GM19035 (cell line): ENCODE measurements at regions not wholly inside any gene's neighbourhood (a gene's known extent, or its start where the extent isn't known, plus 50 kb on each side); places are given as distances from the start of the nearest gene placed in this dataset.

Source experiments
- ATAC-seq: cut with Tn5 transposase; IDR thresholded peaks from one replicate; pipeline ENCODE4 v1.9.1; 2021; ENCODE audit not compliant: unreplicated experiment

DNA sequence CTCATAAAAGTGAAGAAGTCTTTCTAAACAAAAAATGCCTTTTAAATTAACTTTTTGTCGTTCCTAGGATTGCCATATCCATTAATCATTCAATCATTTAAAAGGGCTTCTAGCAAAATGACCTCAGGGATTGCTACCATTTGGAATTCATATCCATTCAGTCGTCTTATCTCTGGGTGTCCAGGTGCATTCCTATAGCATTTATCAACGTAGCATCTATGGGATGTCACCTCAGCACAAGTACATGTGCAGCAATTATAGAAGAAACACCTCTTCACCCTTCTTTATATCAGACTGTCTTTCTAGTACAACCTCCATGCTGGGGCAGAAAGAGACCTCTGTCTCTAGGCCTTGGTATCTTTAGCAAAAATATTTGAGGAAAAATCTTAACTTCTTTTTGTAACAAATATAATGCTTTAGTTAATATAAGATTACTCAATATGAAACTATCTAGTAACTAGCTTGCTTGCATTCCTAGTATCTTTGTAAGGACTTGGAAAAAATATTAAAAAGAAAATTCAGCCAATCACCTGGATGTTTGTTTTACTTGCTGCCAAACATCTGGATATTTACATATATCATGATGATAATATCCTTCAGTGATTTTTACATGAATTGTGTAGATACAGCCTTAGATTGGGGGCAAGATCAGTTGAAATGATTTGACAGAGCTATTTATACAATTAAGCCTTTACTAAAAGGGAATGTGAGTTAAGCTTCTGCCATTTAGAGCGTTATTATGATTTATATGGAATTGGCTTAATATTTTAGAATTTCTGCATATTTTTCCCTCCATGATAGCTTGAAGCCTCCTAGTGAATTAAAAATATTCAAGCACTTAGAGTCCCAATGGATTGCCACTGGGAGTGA is 356.8 kb downstream of the HDGFL1 start:
- no peak for ATAC-seq

DNA sequence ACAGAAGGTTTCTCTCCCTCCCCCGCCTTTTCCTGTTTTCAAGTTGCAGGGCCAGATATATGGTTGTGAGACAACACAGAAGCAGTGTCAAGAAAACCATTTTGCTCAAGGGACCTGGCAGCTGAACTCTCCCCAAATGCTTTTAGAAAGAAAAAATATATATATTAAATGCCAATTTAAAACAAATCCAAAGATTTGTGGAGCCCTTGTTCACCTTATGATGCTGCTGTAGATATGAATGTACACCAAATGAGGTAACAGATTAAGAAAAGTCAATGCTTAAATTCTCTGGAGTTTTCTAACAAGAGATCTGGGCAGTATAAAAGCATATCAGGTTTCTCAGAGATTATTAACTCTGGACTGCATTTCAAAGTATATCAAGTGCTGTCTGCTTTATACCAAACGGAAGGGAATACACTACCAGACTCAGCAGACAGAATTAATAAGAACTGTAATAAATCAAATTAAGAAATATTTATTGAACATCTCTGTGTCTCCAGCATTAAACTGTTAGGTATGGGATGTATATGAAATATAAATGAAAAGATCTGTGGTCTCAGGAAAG is 357.5 kb downstream of the HDGFL1 start:
- ATAC-seq, result no peak

DNA sequence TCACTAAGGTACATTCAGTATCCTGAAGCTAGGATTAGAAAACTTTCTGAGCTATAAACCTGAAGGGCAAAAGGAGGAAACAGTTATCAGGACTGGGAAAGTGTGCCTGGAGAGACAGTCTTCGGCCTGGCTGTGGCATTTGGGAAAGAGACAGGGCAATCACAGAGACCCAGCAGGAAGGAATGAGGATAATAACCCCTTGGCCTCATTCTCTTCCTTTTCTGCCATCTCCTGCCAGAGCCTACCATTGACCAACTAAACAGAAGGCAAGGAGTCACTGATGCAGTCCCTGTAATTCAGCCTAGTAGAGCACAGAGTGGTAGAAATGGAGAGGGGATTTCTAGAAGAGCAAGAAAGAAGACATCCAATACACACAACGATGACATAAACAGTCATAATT is 359.4 kb downstream of the HDGFL1 start:
- ATAC-seq, result no peak

DNA sequence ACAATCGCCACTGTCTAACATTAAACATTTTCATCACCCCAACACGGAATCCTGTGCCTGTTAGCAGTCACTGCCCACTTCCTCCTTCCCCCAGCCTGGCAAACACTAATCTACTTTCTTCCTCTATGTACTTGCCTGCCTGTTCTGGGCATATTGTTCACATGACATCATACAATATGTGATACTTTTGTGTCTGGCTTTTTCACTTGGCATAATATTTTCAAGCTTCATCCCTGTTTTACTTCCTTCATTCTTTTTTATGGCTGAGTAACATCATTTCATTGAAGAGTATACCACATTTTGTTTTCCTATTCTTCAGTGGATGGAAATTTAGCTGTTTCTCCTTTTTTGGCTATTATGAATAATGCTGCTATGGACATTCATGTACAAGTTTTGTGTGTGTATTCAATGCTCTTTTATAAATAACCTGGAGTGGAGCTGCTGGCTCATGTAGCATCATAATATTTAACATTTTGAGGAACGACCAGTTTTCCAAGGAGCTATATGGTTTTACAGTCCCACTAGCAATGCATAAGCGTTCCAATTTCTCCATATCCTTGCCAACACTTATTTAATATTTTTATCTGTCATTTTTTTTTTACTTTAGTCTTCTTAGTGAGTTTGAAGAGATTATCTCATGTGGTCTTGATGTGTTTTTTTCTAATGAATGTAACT is 360.1 kb downstream of the HDGFL1 start:
- ATAC-seq, result no peak

DNA sequence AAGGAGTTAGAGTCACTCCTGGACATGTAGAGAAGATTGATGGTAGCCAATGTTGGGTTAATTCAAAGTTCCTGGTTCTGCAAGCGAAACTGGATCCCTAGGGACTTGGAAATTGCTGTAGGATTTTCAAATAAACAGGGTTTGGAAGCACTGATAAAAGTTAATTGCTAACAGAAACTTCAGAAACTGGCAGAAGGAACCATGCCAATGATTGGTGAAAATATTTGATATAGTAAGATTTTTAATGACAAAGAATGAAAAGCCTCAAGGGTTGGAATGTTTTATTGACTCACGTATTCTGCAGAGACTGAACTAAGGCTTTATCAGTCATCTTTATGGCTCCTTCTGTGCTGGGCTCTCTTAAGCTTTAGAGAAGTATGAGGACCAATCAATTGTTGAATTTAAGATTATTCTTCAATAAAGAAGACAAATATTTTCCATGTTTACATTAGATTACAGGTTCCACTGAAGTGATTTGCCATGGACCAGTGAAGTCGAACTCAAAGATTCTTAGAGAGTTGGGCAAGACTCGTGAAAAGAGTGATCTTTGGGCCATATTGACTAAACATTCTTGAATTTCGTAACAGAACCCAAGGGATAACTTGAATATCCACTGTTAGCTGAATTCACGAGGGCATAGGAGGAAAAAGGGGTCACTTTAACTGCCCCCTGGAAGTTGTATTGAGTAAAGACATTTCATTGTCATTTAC is 371.4 kb downstream of the HDGFL1 start:
- ATAC-seq, result no peak

DNA sequence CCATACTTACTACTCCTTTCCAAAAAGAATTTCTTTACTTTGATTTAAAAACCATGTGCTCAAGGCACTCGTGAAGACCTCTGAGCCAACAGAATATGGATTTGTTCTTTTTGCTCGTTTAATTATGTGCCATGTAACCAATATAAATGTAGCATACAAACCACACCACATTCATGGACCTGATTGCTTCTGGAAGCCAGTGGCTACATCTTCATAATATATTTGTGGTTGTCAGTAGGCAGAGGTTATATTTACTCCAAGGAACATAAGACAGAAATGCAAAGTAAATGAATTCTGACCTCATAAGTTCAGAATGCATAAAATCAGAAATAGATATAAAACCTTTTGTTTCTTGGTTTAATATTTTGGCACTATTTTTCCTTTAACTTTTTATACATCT is 373.0 kb downstream of the HDGFL1 start:
- ATAC-seq, result no peak

DNA sequence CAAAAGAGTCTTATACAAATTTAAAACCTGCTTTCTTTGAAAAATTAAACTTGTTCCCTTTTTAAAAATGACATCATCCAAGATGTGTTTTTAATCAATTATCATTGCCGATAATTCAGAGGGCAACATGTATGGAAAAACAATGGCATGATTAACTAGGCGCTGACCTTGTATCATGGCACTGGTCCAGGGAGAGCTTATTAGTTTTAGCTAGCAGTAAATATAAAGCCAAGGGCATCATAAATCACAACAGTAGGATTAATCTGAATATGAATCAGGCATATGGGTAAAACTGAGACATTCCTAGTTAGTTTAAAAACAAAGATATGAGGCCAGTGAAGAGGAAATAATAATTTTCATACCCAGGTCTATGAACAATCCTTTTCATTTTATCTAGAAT is 374.0 kb downstream of the HDGFL1 start:
- ATAC-seq, result no peak

DNA sequence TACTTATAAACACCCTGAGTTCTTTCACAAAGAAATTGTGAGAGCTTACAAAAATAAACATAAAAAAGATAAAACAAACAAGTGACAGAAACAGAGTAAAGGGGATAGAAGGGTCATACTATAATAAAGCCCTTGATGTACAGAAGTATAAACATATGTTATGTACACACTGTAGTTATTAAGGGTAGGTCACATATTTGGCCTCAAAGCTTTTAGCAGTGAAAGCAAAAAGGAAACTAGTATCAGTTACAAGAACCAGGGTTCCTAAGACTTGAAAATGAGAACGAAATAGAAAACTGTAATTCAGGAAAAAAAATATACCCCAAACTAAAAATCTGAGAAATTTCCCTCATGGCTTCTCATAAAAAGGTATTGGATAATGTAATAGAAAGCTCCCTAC is 380.6 kb downstream of the HDGFL1 start:
- no peak for ATAC-seq

DNA sequence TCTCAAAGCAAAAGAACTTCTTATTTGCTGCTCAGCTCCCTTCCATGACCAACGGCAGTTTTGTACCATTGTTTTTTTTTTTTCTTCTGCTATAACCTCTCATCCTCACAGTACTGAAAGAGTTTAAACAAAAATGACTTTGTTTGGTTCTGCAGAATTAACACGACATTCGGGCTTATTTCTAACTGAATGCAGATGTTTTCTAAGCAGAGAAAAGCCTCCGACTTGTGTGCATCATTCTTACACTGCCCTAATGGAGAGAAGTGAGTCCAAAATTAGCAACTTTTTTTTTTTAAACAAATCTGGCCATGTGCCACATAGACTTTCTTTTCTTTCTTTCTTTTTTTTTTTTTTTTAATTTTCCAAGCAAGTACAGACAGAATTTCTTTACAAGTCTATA is 382.7 kb downstream of the HDGFL1 start:
- no peak for ATAC-seq

DNA sequence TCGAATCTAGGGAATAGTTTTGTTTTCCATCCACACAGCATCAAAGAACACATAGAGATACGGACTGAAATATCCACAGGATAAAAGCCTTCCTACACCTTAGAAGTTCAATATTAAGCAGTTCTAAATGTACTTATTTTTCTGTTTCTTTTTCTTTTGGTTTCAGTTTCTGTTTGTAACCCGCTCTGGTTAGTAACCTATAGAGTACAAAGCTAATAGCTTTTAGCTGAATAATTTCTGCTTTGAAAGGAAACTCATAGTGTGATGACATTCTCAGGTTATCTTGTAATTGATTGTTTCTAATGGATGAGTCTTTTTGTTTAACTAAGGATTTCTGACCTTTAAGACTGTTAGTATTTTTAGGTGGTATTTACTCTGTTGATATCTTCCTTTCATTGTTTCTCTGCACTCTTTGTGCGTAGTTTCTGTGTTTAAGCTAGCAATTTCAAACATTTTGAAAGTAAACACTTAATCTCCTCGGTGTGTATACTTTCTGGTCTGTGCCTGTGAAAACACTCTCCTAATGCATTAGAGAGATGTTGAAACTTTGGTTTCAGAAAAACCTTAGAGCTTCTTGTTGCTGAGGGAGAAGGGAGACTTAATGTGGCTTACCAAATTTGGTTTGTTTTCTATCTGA is 385.5 kb downstream of the HDGFL1 start:
- ATAC-seq, result peak; percentile 70

DNA sequence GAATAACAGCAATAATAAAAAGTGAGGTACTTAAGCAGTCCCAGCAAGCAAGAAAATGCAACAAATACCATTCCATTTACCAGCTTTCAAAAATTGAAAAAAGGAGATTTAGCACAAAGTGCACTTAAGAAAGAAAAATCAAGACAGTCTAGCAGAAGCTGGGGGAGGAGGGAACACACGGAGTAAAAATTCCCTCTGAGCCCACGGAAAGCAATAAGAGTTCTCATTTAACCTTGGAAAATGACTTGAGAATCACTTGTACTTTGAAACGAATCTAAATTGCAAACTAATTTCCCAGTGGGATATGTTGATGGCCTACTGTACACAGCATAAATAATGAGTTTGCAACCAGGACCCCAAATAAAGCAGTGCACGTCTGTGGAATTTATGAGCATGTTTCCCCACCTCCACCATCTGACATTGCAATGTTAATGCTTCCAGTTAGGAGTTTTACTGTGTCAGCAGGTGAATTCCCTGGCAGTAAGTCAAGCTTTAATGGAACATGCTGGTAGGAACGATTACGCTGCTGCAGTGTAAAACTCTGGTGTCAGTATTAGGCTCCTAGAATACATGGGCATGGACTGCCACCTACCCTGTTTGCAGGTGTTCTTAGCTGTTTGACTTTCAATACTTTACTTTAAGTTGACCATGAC is 386.8 kb downstream of the HDGFL1 start:
- ATAC-seq, result no peak

DNA sequence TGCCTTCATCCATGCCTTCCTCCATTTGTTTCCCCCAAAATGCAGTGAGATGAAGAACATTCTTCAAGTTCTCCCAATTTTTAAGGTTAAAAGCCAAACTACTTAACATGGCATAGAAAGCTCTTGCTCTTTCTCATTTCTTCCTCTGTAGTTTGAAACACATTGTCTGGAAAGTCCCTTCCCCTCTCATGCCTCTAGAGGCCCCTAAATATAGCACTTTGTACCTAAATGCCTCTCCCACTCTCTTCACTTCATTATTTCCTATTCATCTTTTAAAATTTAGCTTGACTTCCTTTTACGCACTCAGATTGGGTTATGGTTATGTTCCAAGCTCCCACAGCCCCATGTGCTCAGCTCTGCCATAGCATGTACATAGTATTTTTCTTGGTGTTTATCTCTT is 389.3 kb downstream of the HDGFL1 start:
- ATAC-seq, result no peak

DNA sequence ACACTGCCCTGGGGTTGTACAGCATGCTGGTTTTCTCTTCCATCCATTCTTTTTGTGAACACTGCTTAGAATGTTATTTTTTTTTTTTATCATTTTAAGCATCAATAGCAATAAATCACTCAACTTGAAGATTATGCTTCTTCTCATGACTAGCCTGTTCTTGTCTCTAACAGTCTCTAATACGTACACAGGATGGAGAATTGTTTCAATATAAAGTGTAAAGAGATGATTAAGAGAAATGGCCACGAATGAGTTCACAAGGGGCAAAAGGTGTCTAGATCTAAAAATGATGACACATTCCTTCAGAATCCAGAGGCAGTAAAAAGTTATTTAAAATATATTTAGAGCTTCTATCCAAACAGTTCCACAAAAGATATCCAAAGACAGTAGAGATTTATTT is 390.2 kb downstream of the HDGFL1 start:
- no peak for ATAC-seq

DNA sequence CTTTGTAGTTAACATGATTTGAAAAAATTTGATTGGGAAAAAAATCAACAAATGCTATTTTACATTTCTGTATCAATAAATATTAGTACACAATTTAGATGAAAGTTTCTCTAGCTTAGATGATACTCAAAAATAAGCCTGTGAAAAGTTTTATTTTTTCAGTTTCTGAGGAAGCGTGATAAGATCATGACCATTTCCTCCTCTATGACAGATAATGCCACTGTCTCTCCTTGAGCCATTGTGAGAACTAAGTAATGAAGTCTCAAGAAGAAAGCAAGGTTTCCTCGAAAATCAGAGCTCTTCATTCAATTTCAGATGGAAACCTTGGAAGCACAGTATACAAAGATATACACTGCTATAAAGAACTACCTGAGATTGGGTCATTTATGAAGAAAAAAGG is 395.0 kb downstream of the HDGFL1 start:
- ATAC-seq, result no peak

DNA sequence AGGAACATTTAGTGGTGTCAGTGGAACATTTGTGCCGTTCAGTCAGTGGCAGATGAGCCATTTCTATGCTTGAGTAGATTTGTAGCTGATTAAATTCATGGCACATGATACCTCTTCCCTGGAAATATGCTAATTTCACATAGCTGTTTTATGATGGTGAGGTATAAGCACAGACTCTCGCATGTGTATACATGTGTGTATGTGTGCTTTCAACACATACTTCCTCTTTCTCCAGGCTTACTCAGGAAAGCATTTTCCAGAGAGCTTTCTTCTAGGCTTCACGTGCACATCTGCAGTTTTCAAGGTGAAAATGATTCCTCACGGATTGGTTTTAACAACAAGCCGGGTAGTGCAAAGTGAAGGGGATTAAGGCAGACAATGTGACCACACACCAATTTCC is 396.5 kb downstream of the HDGFL1 start:
- no peak for ATAC-seq

DNA sequence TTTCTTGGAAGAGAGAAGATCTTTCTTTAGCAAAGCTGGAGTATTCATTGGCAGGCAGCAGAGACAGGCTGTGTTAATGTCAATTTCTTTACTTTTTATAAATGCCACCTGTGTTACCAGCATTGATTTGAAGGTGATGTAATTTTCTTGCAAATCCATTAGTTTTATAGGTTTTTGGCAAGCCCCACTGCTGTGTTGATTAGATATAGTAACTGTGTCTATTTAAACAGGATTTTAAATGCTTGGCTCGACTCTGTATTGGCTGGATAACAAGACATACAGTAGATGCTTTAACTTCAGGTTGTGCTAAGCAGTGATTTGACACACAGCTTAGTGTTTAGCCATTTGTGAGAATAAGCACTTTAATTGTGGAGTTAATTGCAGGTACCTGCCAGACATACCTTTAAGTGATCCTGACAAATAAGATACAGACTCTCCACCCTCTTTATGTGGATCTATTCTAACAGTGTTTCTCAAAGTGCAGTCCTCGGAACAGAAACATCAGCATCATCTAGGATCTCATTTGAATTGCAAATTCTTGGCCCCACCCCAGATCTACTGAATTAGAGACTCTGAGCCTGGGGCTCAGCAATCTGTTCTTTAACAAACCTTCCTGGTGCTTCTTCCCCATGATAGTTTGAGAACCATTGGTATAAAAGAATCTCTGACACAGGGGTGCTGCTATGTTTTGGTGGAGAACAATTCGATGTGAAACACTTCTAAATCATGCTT is 397.5 kb downstream of the HDGFL1 start:
- ATAC-seq, result no peak

DNA sequence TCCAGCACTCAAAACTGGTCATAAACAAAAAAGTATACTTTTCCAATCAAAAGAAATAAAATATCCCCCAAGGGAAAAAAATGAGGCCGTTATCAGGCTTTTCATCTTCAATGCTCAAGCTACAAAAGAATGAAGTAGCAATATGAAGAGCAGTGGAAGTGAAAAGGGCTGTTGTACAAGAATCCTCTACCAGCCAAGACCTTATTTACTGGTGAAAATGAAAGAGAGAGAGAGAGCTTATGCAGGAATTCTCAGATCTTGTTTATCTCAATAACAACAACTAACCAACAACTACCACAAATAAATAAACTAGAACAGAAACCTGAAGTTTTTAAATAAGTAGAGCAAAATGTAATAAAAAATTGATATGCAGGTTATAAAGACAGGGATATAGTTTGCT is 400.6 kb downstream of the HDGFL1 start:
- no peak for ATAC-seq

DNA sequence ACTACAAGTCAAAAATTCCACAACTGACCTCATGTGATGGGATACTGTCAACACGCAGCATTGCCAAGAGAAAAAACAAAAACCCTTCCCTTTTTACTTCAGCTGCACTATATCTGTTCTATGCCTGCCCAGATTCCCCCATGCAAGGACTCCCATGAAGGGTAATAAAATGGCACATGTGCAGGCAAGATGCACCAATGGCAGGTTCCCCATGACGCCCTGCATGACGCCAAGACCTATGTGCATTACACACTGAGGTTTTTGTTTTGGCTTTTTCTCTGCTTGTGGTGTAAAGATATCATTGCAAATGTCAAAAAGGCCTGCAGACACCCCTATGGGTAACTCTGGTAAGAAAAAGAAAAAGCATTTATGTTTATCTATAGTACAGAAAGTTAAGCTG is 403.4 kb downstream of the HDGFL1 start:
- ATAC-seq, result no peak

DNA sequence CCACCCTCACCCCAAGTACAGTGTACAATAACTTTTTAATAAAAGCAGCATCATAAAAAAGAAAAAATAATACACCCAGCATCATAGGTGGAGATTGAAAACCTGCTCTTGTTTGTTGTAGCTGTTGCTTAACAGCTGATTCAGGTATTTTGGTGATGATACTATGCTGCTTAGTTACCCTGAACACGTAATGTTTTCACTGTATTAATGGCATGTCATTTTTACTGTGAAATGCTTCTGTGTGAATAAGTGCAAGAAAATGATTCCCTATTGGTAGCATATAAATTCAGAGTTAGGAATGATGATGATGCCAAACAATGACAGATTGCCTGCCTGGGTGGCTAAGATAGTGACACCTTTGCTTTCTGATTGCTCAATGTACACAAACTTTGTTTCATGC is 405.7 kb downstream of the HDGFL1 start:
- no peak for ATAC-seq

DNA sequence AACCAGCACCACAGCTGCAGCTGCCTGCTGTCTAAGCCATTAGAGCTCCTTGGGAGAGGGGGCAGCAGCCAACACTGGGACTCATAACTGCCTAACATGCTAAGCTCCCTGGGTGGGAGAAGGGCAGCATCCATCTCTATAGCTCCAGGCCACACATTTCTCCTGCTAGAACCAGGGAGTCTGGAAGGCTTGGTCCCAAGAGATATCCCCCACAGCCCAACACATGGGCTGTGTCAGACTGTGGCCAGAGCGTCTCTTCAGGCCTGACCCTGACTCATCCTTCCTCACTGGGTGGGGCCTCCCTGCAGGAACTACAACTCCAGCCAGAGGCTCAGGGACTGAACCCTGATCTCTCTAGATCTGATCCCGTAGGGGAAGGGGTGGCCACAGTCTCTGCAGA is 411.1 kb downstream of the HDGFL1 start:
- ATAC-seq, result no peak
